Thyroid gland (tissue), 4 donors: ENCODE measurements at regions not wholly inside any gene's neighbourhood (a gene's known extent, or its start where the extent isn't known, plus 50 kb on each side); places are given as distances from the start of the nearest gene placed in this dataset.

Source experiments
- CTCF ChIP-seq, 6 experiments: fragments of 200-600 bp in 3 of 6; fragments of 450-650 bp in 3 of 6; sonication (generic) in 3 of 6; IDR thresholded peaks; one replicate each; pipeline ENCODE4 v1.5.1; 2016 to 2019; ENCODE audit warnings: antibody characterized with exemption in 6 of 6, mild to moderate bottlenecking in 2 of 6, inconsistent platforms in 1 of 6, moderate library complexity in 1 of 6
- POLR2A ChIP-seq, 2 donors: fragments of 450-650 bp; IDR thresholded peaks; one replicate each; pipeline ENCODE4 v1.6.1; 2017; ENCODE audit warnings: antibody characterized with exemption in 2 of 2, mild to moderate bottlenecking in 2 of 2, moderate library complexity in 1 of 2

GRCh38 chr22:48332438-48333322, 1495.0 kb downstream of the BRD1 start:
- no peak for TF ChIP-seq CTCF (IDR thresholded peaks at IDR 0.05)
- TF ChIP-seq POLR2A (IDR thresholded peaks at IDR 0.05), result no peak
